GM19240 (cell line): ENCODE measurements at regions not wholly inside any gene's neighbourhood (a gene's known extent, or its start where the extent isn't known, plus 50 kb on each side); places are given as distances from the start of the nearest gene placed in this dataset.
"Not testable (repeated sequence)": the region's sequence is repeated elsewhere in the genome, so short reads cannot be mapped to it uniquely, and the experiment has no call there.

Experiments used
- DNase-seq: peaks from one replicate; pipeline ENCODE4 v3.0.0; 2011; ENCODE audit warnings: low spot score; ENCODE audit not compliant: insufficient read length

- DNase-seq, result no peak
These were observed 457.1 kb downstream of the KLF12 start for GRCh38 chr13:73677048-73677601.

GRCh38 chr13:73676550-73677047, 457.6 kb downstream of the KLF12 start:
- DNase-seq, result no peak

GRCh38 chr13:73675821-73676220, 458.4 kb downstream of the KLF12 start:
- no peak for DNase-seq

- DNase-seq, result no peak
These were observed 459.6 kb downstream of the KLF12 start for GRCh38 chr13:73674570-73674969.

- DNase-seq, result no peak
These were observed 460.3 kb downstream of the KLF12 start for GRCh38 chr13:73673931-73674330.

- no peak for DNase-seq
These were observed 461.7 kb downstream of the KLF12 start for GRCh38 chr13:73672492-73672891.

- DNase-seq, result no peak
These were observed 462.5 kb downstream of the KLF12 start for GRCh38 chr13:73671732-73672131.

- no peak for DNase-seq
These were observed 463.2 kb downstream of the KLF12 start for GRCh38 chr13:73671011-73671410.

- no peak for DNase-seq
These were observed 466.4 kb downstream of the KLF12 start for GRCh38 chr13:73667756-73668155.

- no peak for DNase-seq
These were observed 468.9 kb downstream of the KLF12 start for GRCh38 chr13:73665261-73665660.

- no peak for DNase-seq
These were observed 469.4 kb downstream of the KLF12 start for GRCh38 chr13:73664851-73665250.

- DNase-seq, result no peak
These were observed 471.4 kb downstream of the KLF12 start for GRCh38 chr13:73662833-73663232.

- no peak for DNase-seq
These were observed 472.3 kb downstream of the KLF12 start for GRCh38 chr13:73661687-73662425.

GRCh38 chr13:73661066-73661465, 473.1 kb downstream of the KLF12 start:
- DNase-seq, result no peak

- no peak for DNase-seq
These were observed 475.6 kb downstream of the KLF12 start for GRCh38 chr13:73658639-73659038.

GRCh38 chr13:73657821-73658540, 476.2 kb downstream of the KLF12 start:
- DNase-seq, result no peak

- DNase-seq, result no peak
These were observed 477.3 kb downstream of the KLF12 start for GRCh38 chr13:73656863-73657262.

- DNase-seq, result no peak
These were observed 480.5 kb downstream of the KLF12 start for GRCh38 chr13:73653688-73654087.

GRCh38 chr13:73647417-73647816, 486.8 kb downstream of the KLF12 start:
- no peak for DNase-seq

- not testable (repeated sequence) for DNase-seq
These were observed 493.6 kb downstream of the KLF12 start for GRCh38 chr13:73640476-73641179.

- DNase-seq, result no peak
These were observed 498.9 kb downstream of the KLF12 start for GRCh38 chr13:73635166-73635787.
